IMR-90 (cell line): ENCODE measurements at regions not wholly inside any gene's neighbourhood (a gene's known extent, or its start where the extent isn't known, plus 50 kb on each side); places are given as distances from the start of the nearest gene placed in this dataset.

Experiments
- ATAC-seq: fragments of 200-7000 bp; cut with Tn5 transposase; 2 replicates; pipeline ENCODE4 v1.9.1; 2020; ENCODE audit warnings: low read depth, mild to moderate bottlenecking, moderate library complexity
- BruUV-seq: library from RNA; stranded (reverse); fragments of 400-500 nt; replicated peaks from 2 replicates; lab custom pipeline; 2021; lab: Mats Ljungman, UMichigan
- CTCF ChIA-PET: fragments of 300-600 bp; formaldehyde crosslinking; extraction: SDS; loops from one replicate; lab custom pipeline; 2021; ENCODE audit warnings: antibody characterized with exemption; lab: Yijun Ruan, JAX
- POLR2A ChIA-PET: fragments of 300-600 bp; sonication (Branson Sonifier 250); formaldehyde crosslinking; loops from one replicate; lab custom pipeline; 2022; ENCODE audit warnings: antibody characterized with exemption; ENCODE audit not compliant: unreplicated experiment; lab: Charles Lee
- DNase-seq: peaks from one replicate; pipeline ENCODE4 v3.0.0; 2013
- H2AFZ ChIP-seq: replicated peaks from 2 replicates; pipeline ENCODE3; 2013; ENCODE audit warnings: low read length, mild to moderate bottlenecking; ENCODE audit not compliant: poor library complexity
- H2AK5ac ChIP-seq: 2 replicates; pipeline ENCODE4 v1.6.1; 2013; ENCODE audit warnings: low read depth, low read length, inconsistent platforms
- H2AK9ac ChIP-seq: replicated peaks from 2 replicates; pipeline ENCODE3; 2013; ENCODE audit warnings: mild to moderate bottlenecking, low read depth, low read length, moderate library complexity; ENCODE audit not compliant: poor library complexity
- H2BK120ac ChIP-seq: 2 replicates; pipeline ENCODE4 v1.6.1; 2013; ENCODE audit warnings: low read depth, low read length, inconsistent platforms
- H2BK15ac ChIP-seq: 3 replicates; pipeline ENCODE4 v1.6.1; 2013; ENCODE audit warnings: low read depth, low read length, inconsistent platforms
- H2BK20ac ChIP-seq: 2 replicates; pipeline ENCODE4 v1.6.1; 2013; ENCODE audit warnings: low read depth, mild to moderate bottlenecking, inconsistent platforms, low read length, moderate library complexity
- H2BK5ac ChIP-seq: 2 replicates; pipeline ENCODE4 v1.6.1; 2013; ENCODE audit warnings: mild to moderate bottlenecking, low read depth, low read length, inconsistent platforms; ENCODE audit not compliant: poor library complexity, severe bottlenecking
- H3K14ac ChIP-seq: replicated peaks from 2 replicates; pipeline ENCODE4 v1.6.1; 2013; ENCODE audit warnings: low read depth, low read length, inconsistent platforms
- H3K18ac ChIP-seq: 2 replicates; pipeline ENCODE4 v1.6.1; 2013; ENCODE audit warnings: low read depth, low read length, control low read depth
- H3K23ac ChIP-seq: 2 replicates; pipeline ENCODE4 v1.6.1; 2013; ENCODE audit warnings: low read depth, low read length, inconsistent platforms
- H3K27ac ChIP-seq: 2 replicates; pipeline ENCODE4 v1.5.1; 2013; ENCODE audit warnings: mild to moderate bottlenecking, control low read depth, low read length; ENCODE audit not compliant: insufficient read depth
- H3K27me3 ChIP-seq: 2 replicates; pipeline ENCODE4 v1.6.1; 2013; ENCODE audit warnings: low read length; ENCODE audit not compliant: control insufficient read depth, insufficient read depth
- H3K36me3 ChIP-seq: 2 replicates; pipeline ENCODE4 v1.6.1; 2013; ENCODE audit warnings: low read length, mixed read lengths; ENCODE audit not compliant: control insufficient read depth, insufficient read depth
- H3K4ac ChIP-seq: 2 replicates; pipeline ENCODE4 v1.6.1; 2013; ENCODE audit warnings: low read depth, low read length, inconsistent platforms
- H3K4me1 ChIP-seq: 2 replicates; pipeline ENCODE4 v1.6.1; 2013; ENCODE audit warnings: low read length, mixed read lengths; ENCODE audit not compliant: control insufficient read depth, insufficient read depth
- H3K4me2 ChIP-seq: 2 replicates; pipeline ENCODE4 v1.6.1; 2013; ENCODE audit warnings: low read depth, mild to moderate bottlenecking, control low read depth, low read length, moderate library complexity
- H3K4me3 ChIP-seq: 2 replicates; pipeline ENCODE4 v1.5.1; 2013; ENCODE audit warnings: low read depth, mild to moderate bottlenecking, control low read depth, low read length, moderate library complexity; ENCODE audit not compliant: insufficient read depth
- H3K56ac ChIP-seq: 2 replicates; pipeline ENCODE4 v1.6.1; 2013; ENCODE audit warnings: low read length, inconsistent platforms; ENCODE audit not compliant: insufficient read depth; ENCODE audit errors: extremely low read depth
- H3K79me1 ChIP-seq, 2 experiments: 2 replicates each; pipeline ENCODE4 v1.6.1; 2013; ENCODE audit warnings: low read length in 2 of 2, inconsistent platforms in 1 of 2, low read depth in 1 of 2
- H3K9ac ChIP-seq: 2 replicates; pipeline ENCODE4 v1.6.1; 2013; ENCODE audit warnings: low read depth, low read length, control low read depth
- H3K9me1 ChIP-seq: 2 replicates; pipeline ENCODE4 v1.6.1; 2013; ENCODE audit warnings: low read length, inconsistent platforms; ENCODE audit not compliant: insufficient read depth
- H3K9me3 ChIP-seq: 2 replicates; pipeline ENCODE4 v1.6.1; 2013; ENCODE audit warnings: low read length; ENCODE audit not compliant: control insufficient read depth, insufficient read depth
- H4K20me1 ChIP-seq: 2 replicates; pipeline ENCODE4 v1.6.1; 2013; ENCODE audit warnings: low read length, inconsistent platforms; ENCODE audit not compliant: insufficient read depth
- H4K5ac ChIP-seq: 2 replicates; pipeline ENCODE4 v1.6.1; 2013; ENCODE audit warnings: mild to moderate bottlenecking, low read depth, low read length, control low read depth
- H4K8ac ChIP-seq, 2 experiments: 2 replicates each; pipeline ENCODE4 v1.6.1; 2013; ENCODE audit warnings: low read depth in 2 of 2, low read length in 2 of 2, control low read depth in 1 of 2, inconsistent platforms in 1 of 2
- H4K91ac ChIP-seq: 2 replicates; pipeline ENCODE4 v1.6.1; 2013; ENCODE audit warnings: low read depth, low read length, inconsistent platforms; ENCODE audit not compliant: insufficient read depth
- BHLHE40 ChIP-seq: fragments of 150-350 bp; IDR thresholded peaks from 2 replicates; pipeline ENCODE4 v1.6.1; 2016; ENCODE audit warnings: mild to moderate bottlenecking, low read depth, low read length
- CEBPB ChIP-seq: IDR thresholded peaks from 2 replicates; pipeline ENCODE4 v1.6.1; 2012; ENCODE audit warnings: low read depth, low read length, improper control_type of control experiment
- CHD1 ChIP-seq: IDR thresholded peaks from 2 replicates; pipeline ENCODE4 v1.6.1; 2012; ENCODE audit warnings: low read depth, low read length, improper control_type of control experiment
- CTCF ChIP-seq: conservative IDR thresholded peaks from 2 replicates; pipeline ENCODE4 v1.5.1; 2012; ENCODE audit warnings: mild to moderate bottlenecking, low read depth, low read length, improper control_type of control experiment
- ELK1 ChIP-seq: fragments of 150-350 bp; IDR thresholded peaks from 2 replicates; pipeline ENCODE4 v1.6.1; 2016; ENCODE audit warnings: low read depth, mild to moderate bottlenecking, low read length, moderate library complexity, borderline replicate concordance
- FOS ChIP-seq: fragments of 150-350 bp; IDR thresholded peaks from 2 replicates; pipeline ENCODE4 v1.6.1; 2016; ENCODE audit warnings: low read depth, low read length
- MAFK ChIP-seq: IDR thresholded peaks from 2 replicates; pipeline ENCODE4 v1.6.1; 2012; ENCODE audit warnings: low read depth, low read length, improper control_type of control experiment
- MAZ ChIP-seq: IDR thresholded peaks from 2 replicates; pipeline ENCODE4 v1.6.1; 2012; ENCODE audit warnings: low read depth, mild to moderate bottlenecking, low read length, improper control_type of control experiment, moderate library complexity, borderline replicate concordance
- MXI1 ChIP-seq: IDR thresholded peaks from 2 replicates; pipeline ENCODE4 v1.6.1; 2012; ENCODE audit warnings: low read depth, mild to moderate bottlenecking, low read length, moderate library complexity, borderline replicate concordance
- NFE2L2 ChIP-seq: fragments of 150-350 bp; IDR thresholded peaks from 2 replicates; pipeline ENCODE4 v1.6.1; 2016; ENCODE audit warnings: low read depth, mild to moderate bottlenecking, low read length
- POLR2A ChIP-seq: IDR thresholded peaks from 2 replicates; pipeline ENCODE4 v1.6.1; 2012; ENCODE audit warnings: mild to moderate bottlenecking, low read depth, low read length
- RAD21 ChIP-seq: IDR thresholded peaks from 2 replicates; pipeline ENCODE4 v1.6.1; 2012; ENCODE audit warnings: low read length, improper control_type of control experiment
- RCOR1 ChIP-seq: IDR thresholded peaks from 2 replicates; pipeline ENCODE4 v1.6.1; 2012; ENCODE audit warnings: mild to moderate bottlenecking, low read length, improper control_type of control experiment; ENCODE audit not compliant: insufficient replicate concordance
- RFX5 ChIP-seq: IDR thresholded peaks from 2 replicates; pipeline ENCODE4 v1.8.0; 2012; ENCODE audit warnings: low read depth, mild to moderate bottlenecking, low read length, moderate library complexity
- SMC3 ChIP-seq: fragments of 150-350 bp; IDR thresholded peaks from 2 replicates; pipeline ENCODE4 v1.6.1; 2016; ENCODE audit warnings: low read depth, mild to moderate bottlenecking, antibody characterized with exemption, low read length, moderate library complexity
- USF2 ChIP-seq: fragments of 150-350 bp; IDR thresholded peaks from 2 replicates; pipeline ENCODE4 v1.6.1; 2017; ENCODE audit warnings: mild to moderate bottlenecking, antibody characterized with exemption, low read length, low read depth
- WGBS, 2 experiments: methylation state at CpG; one replicate each; pipeline versions ENCODE4 v1.1.5 to v1.1.7; 2013; ENCODE audit warnings: missing lambda C conversion rate in 2 of 2; ENCODE audit not compliant: insufficient read length in 1 of 2; ENCODE audit errors: extremely low coverage in 2 of 2; 5-methylcytosine and 5-hydroxymethylcytosine counted together
- dilution Hi-C: fragments of 300-500 bp; cut with HindIII; formaldehyde crosslinking; loops from one replicate; pipeline ENCODE4 v1.14.3; 2018; ENCODE audit warnings: low sequenced_read_pairs; ENCODE audit not compliant: unreplicated experiment
- in situ Hi-C: fragments of 300-500 bp; cut with MboI; formaldehyde crosslinking; loops from 3 replicates; pipeline ENCODE4 v1.14.3; 2019; ENCODE audit warnings: low sequenced_read_pairs, inconsistent platforms, mixed read lengths
- intact Hi-C: fragments of 100-400 bp; cut with micrococcal nuclease; formaldehyde crosslinking; loops from 2 replicates; pipeline ENCODE4 v1.10.0; 2022

GRCh38 chr16:24652209-24652712, 77.2 kb upstream of the TNRC6A start:
- no peak for DNase-seq
- H2AK5ac ChIP-seq, result peak overlapping the region; percentile 58; the same call in 1 of the 2 replicates
- H2BK120ac ChIP-seq, result peak overlapping the region; percentile 82
- H2AK9ac ChIP-seq, result no peak overlapping the region
- no peaks in the 10 kb centered on the region for H4K20me1 ChIP-seq
- peak overlapping the region; percentile 32 to 34; a peak in 2 of 4 replicates for H4K8ac ChIP-seq
- no peaks in the 10 kb centered on the region for H3K9me3 ChIP-seq
- no peaks in the 10 kb centered on the region for H3K27me3 ChIP-seq
- peak overlapping the region; percentile 34; the same call in 1 of the 2 replicates for H3K4ac ChIP-seq
- POLR2A ChIA-PET, result no interaction called here
- BruUV-seq, result no TSS peak
- H3K18ac ChIP-seq, result peak overlapping the region; percentile 17
- no peak overlapping the region for H2AFZ ChIP-seq
- no peak for ATAC-seq
- H3K4me3 ChIP-seq, result no peak overlapping the region
- no peaks in the 10 kb centered on the region for H3K36me3 ChIP-seq
- H2BK5ac ChIP-seq, result peak overlapping the region; percentile 55
- H3K9me1 ChIP-seq, result no peaks in the 10 kb centered on the region
- H4K91ac ChIP-seq, result peak overlapping the region; percentile 46; the same call in 1 of the 2 replicates
- H3K14ac ChIP-seq, result peak overlapping the region; percentile 57; the same call in 1 of the 2 replicates
- H3K9ac ChIP-seq, result no peak overlapping the region
- in situ Hi-C loops (no loop called here), intact Hi-C loops (no loop called here), dilution Hi-C loops (no loop called here)
- no peak overlapping the region for H3K56ac ChIP-seq
- no peaks in the 10 kb centered on the region for H3K79me1 ChIP-seq
- no peak overlapping the region for H3K27ac ChIP-seq
- H2BK15ac ChIP-seq, result peak overlapping the region; percentile 66; the same call in 2 of the 3 replicates
- peaks cover 8% of the 10 kb centered on the region for H3K4me1 ChIP-seq
- CTCF ChIA-PET, result no interaction called here
- no peak for TF ChIP-seq RAD21
- no peak for TF ChIP-seq CHD1
- TF ChIP-seq SMC3, result no peak
- TF ChIP-seq MAZ, result no peak
- TF ChIP-seq CTCF, result no peak
- no peak for TF ChIP-seq POLR2A
- TF ChIP-seq CEBPB, result no peak
- no peak for TF ChIP-seq BHLHE40
- TF ChIP-seq FOS, result no peak
- no peak for TF ChIP-seq RCOR1
- no peak for TF ChIP-seq RFX5
- no peak for TF ChIP-seq NFE2L2
- TF ChIP-seq USF2, result no peak
- no peak for TF ChIP-seq MXI1
- TF ChIP-seq ELK1, result no peak
- no peak for TF ChIP-seq MAFK
- H3K23ac ChIP-seq, result peak overlapping the region; percentile 68; the same call in 1 of the 2 replicates
- H4K5ac ChIP-seq, result peak overlapping the region; percentile 3
- no peak overlapping the region for H3K4me2 ChIP-seq
- no CpG with 5 or more reads among the region's 4 CpGs for WGBS, 2 experiments
- peak overlapping the region; percentile 72 for H2BK20ac ChIP-seq
